ENCODE measurements at regions not wholly inside any gene's neighbourhood (a gene's known extent, or its start where the extent isn't known, plus 50 kb on each side); places are given as distances from the start of the nearest gene placed in this dataset.
A peak's percentile ranks its signal among the peaks of the same experiment; 100 is the strongest.

GRCh38 chr16:74232806-74233465, 63.7 kb upstream of the PSMD7 start:
- DNase-seq = no peak

GRCh38 chr16:74230126-74230525, 66.5 kb upstream of the PSMD7 start:
- DNase-seq = no peak

GRCh38 chr16:74226338-74226954, 70.2 kb upstream of the PSMD7 start:
- peak in 1 of 58 donors; percentile 23 for DNase-seq

- no peak for DNase-seq
Observed at GRCh38 chr16:74224828-74225612, 71.6 kb upstream of the PSMD7 start.

- no peak for DNase-seq
Observed at GRCh38 chr16:74221828-74222227, 74.8 kb upstream of the PSMD7 start.

GRCh38 chr16:74219706-74220105, 76.9 kb upstream of the PSMD7 start:
- DNase-seq = no peak

- no peak for DNase-seq
Observed at GRCh38 chr16:74218871-74219270, 77.7 kb upstream of the PSMD7 start.

- DNase-seq = no peak
Observed at GRCh38 chr16:74216319-74216718, 80.3 kb upstream of the PSMD7 start.

- no peak for DNase-seq
Observed at GRCh38 chr16:74215249-74215648, 81.4 kb upstream of the PSMD7 start.

GRCh38 chr16:74213372-74213771, 83.2 kb upstream of the PSMD7 start:
- no peak for DNase-seq

- DNase-seq = no peak
Observed at GRCh38 chr16:74210245-74210644, 86.4 kb upstream of the PSMD7 start.

GRCh38 chr16:74202009-74202408, 94.6 kb upstream of the PSMD7 start:
- no peak for DNase-seq

- DNase-seq = no peak
Observed at GRCh38 chr16:74201576-74201975, 95.0 kb upstream of the PSMD7 start.

- DNase-seq = no peak
Observed at GRCh38 chr16:74200921-74201320, 95.7 kb upstream of the PSMD7 start.

- DNase-seq = no peak
Observed at GRCh38 chr16:74199842-74200124, 96.8 kb upstream of the PSMD7 start.

- no peak for DNase-seq
Observed at GRCh38 chr16:74199066-74199841, 97.4 kb upstream of the PSMD7 start.

- no peak for DNase-seq
Observed at GRCh38 chr16:74192281-74192797, 104.3 kb upstream of the PSMD7 start.

GRCh38 chr16:74190292-74190691, 106.3 kb upstream of the PSMD7 start:
- no peak for DNase-seq

GRCh38 chr16:74188856-74189255, 107.8 kb upstream of the PSMD7 start:
- DNase-seq = no peak

GRCh38 chr16:74186561-74186971, 110.0 kb upstream of the PSMD7 start:
- DNase-seq = no peak

- DNase-seq = no peak
Observed at GRCh38 chr16:74184839-74185238, 111.8 kb upstream of the PSMD7 start.
